Hepatocyte (in vitro differentiated cells): ENCODE measurements at regions not wholly inside any gene's neighbourhood (a gene's known extent, or its start where the extent isn't known, plus 50 kb on each side); places are given as distances from the start of the nearest gene placed in this dataset.

Source experiments
- DNase-seq: peaks from one replicate; pipeline ENCODE4 v3.0.0-alpha.2; 2016; ENCODE audit warnings: low spot score
- H2AFZ ChIP-seq: fragments of 200-600 bp; sonication (generic); 2 replicates; pipeline ENCODE4 v1.6.0; 2016; ENCODE audit warnings: antibody characterized with exemption, mild to moderate bottlenecking
- H3K27ac ChIP-seq: fragments of 200-600 bp; sonication (generic); 2 replicates; pipeline ENCODE4 v1.5.1; 2016; ENCODE audit warnings: mild to moderate bottlenecking
- H3K27me3 ChIP-seq: fragments of 200-600 bp; sonication (generic); 2 replicates; pipeline ENCODE4 v1.6.1; 2016
- H3K36me3 ChIP-seq: fragments of 200-600 bp; sonication (generic); replicated peaks from 2 replicates; pipeline ENCODE4 v1.5.1; 2016; ENCODE audit warnings: low read depth; ENCODE audit not compliant: insufficient read depth
- H3K4me1 ChIP-seq: fragments of 200-600 bp; sonication (generic); 2 replicates; pipeline ENCODE4 v1.5.1; 2016; ENCODE audit warnings: mild to moderate bottlenecking, moderate library complexity; ENCODE audit not compliant: insufficient read depth
- H3K4me2 ChIP-seq: fragments of 200-600 bp; sonication (generic); 2 replicates; pipeline ENCODE4 v1.6.0; 2016
- H3K4me3 ChIP-seq: fragments of 200-600 bp; sonication (generic); 2 replicates; pipeline ENCODE4 v1.5.1; 2016; ENCODE audit warnings: mild to moderate bottlenecking
- H3K79me2 ChIP-seq: fragments of 200-600 bp; sonication (generic); 2 replicates; pipeline ENCODE4 v1.6.0; 2017; ENCODE audit warnings: mild to moderate bottlenecking
- H3K9me2 ChIP-seq: fragments of 200-600 bp; sonication (generic); replicated peaks from 2 replicates; pipeline ENCODE4 v1.6.0; 2017; ENCODE audit warnings: mild to moderate bottlenecking; ENCODE audit not compliant: insufficient read depth
- H3K9me3 ChIP-seq: fragments of 200-600 bp; sonication (generic); 2 replicates; pipeline ENCODE4 v1.5.1; 2016; ENCODE audit warnings: low read depth, mild to moderate bottlenecking
- H4K20me1 ChIP-seq: fragments of 200-600 bp; sonication (generic); 2 replicates; pipeline ENCODE4 v1.6.0; 2016; ENCODE audit warnings: mild to moderate bottlenecking; ENCODE audit not compliant: insufficient read depth, poor library complexity, severe bottlenecking
- CTCF ChIP-seq: fragments of 200-600 bp; sonication (generic); IDR thresholded peaks from 2 replicates; pipeline ENCODE4 v1.5.1; 2016; ENCODE audit warnings: antibody characterized with exemption, mild to moderate bottlenecking; ENCODE audit not compliant: poor library complexity
- EZH2 ChIP-seq: fragments of 200-600 bp; sonication (generic); IDR thresholded peaks from 2 replicates; pipeline ENCODE4 v1.6.1; 2016; ENCODE audit warnings: antibody characterized with exemption, mild to moderate bottlenecking, borderline replicate concordance
- EZH2phosphoT487 ChIP-seq: fragments of 200-600 bp; sonication (generic); IDR thresholded peaks from one replicate; pipeline ENCODE4 v1.6.1; 2018; ENCODE audit warnings: antibody characterized with exemption, mild to moderate bottlenecking, low read depth, moderate library complexity; ENCODE audit not compliant: unreplicated experiment, severe bottlenecking
- WGBS: methylation state at CpG from one replicate; pipeline ENCODE4 v1.1.6; 2016; ENCODE audit warnings: low lambda C conversion rate; ENCODE audit errors: missing lambda C conversion rate; 5-methylcytosine and 5-hydroxymethylcytosine counted together

GRCh38 chr1:232327269-232327668, 302.7 kb downstream of the SIPA1L2 start:
- H3K4me1 ChIP-seq, result peaks cover 26% of the 10 kb centered on the region
- H3K4me2 ChIP-seq, result no peak overlapping the region
- no peaks in the 10 kb centered on the region for H3K79me2 ChIP-seq
- no peaks in the 10 kb centered on the region for H3K9me2 ChIP-seq
- H2AFZ ChIP-seq, result no peak overlapping the region
- H3K27me3 ChIP-seq, result no peaks in the 10 kb centered on the region
- H3K4me3 ChIP-seq, result no peak overlapping the region
- no peak for TF ChIP-seq EZH2
- no peak for TF ChIP-seq EZH2phosphoT487
- TF ChIP-seq CTCF, result no peak
- no peak for DNase-seq
- H3K36me3 ChIP-seq, result no peaks in the 10 kb centered on the region
- H4K20me1 ChIP-seq, result no peaks in the 10 kb centered on the region
- peak overlapping the region; percentile 8 for H3K27ac ChIP-seq
- H3K9me3 ChIP-seq, result no peaks in the 10 kb centered on the region

- Histone ChIP-seq H3K36me3 (no peaks in the 10 kb centered on the region), H3K4me2 (no peak overlapping the region), H3K9me3 (no peaks in the 10 kb centered on the region), H3K4me1 (peaks cover 49% of the 10 kb centered on the region), H2AFZ (no peak overlapping the region), H3K79me2 (no peaks in the 10 kb centered on the region), H4K20me1 (no peaks in the 10 kb centered on the region), H3K27ac (peak overlapping the region; percentile 66), H3K4me3 (no peak overlapping the region), H3K27me3 (no peaks in the 10 kb centered on the region), H3K9me2 (no peaks in the 10 kb centered on the region)
- DNase-seq, result peak; percentile 59
- 78% methylated on average over 5 of the region's 5 CpGs for WGBS
- TF ChIP-seq CTCF (no peak), EZH2 (no peak), EZH2phosphoT487 (no peak)
Observed at GRCh38 chr1:232322162-232322734, 307.7 kb downstream of the SIPA1L2 start.

- H3K4me2 ChIP-seq, result peak overlapping the region; percentile 8
- H3K27me3 ChIP-seq, result no peaks in the 10 kb centered on the region
- no peaks in the 10 kb centered on the region for H3K36me3 ChIP-seq
- H3K9me2 ChIP-seq, result no peaks in the 10 kb centered on the region
- H3K27ac ChIP-seq, result peak overlapping the region; percentile 66
- no peaks in the 10 kb centered on the region for H4K20me1 ChIP-seq
- 68% methylated on average over 4 of the region's 4 CpGs for WGBS
- no peak for DNase-seq
- no peak overlapping the region for H2AFZ ChIP-seq
- no peaks in the 10 kb centered on the region for H3K9me3 ChIP-seq
- TF ChIP-seq CTCF, result no peak
- no peak for TF ChIP-seq EZH2phosphoT487
- no peak for TF ChIP-seq EZH2
- no peaks in the 10 kb centered on the region for H3K79me2 ChIP-seq
- no peak overlapping the region for H3K4me3 ChIP-seq
- H3K4me1 ChIP-seq, result peaks cover 36% of the 10 kb centered on the region
Observed at GRCh38 chr1:232319518-232320210, 310.3 kb downstream of the SIPA1L2 start.

- Histone ChIP-seq H3K27me3 (no peaks in the 10 kb centered on the region), H4K20me1 (no peaks in the 10 kb centered on the region), H3K9me3 (no peaks in the 10 kb centered on the region), H3K27ac (peak overlapping the region; percentile 66), H3K79me2 (no peaks in the 10 kb centered on the region), H3K4me3 (no peak overlapping the region), H3K4me1 (peaks cover 33% of the 10 kb centered on the region), H3K9me2 (no peaks in the 10 kb centered on the region), H3K4me2 (peak overlapping the region; percentile 8), H2AFZ (no peak overlapping the region), H3K36me3 (no peaks in the 10 kb centered on the region)
- DNase-seq, result no peak
- no peak for TF ChIP-seq EZH2
- TF ChIP-seq CTCF, result no peak
- no peak for TF ChIP-seq EZH2phosphoT487
- 53% methylated on average over 10 of the region's 10 CpGs for WGBS
Observed at GRCh38 chr1:232319072-232319471, 310.9 kb downstream of the SIPA1L2 start.
